ENCODE measurements at regions not wholly inside any gene's neighbourhood (a gene's known extent, or its start where the extent isn't known, plus 50 kb on each side); places are given as distances from the start of the nearest gene placed in this dataset.

- intact Hi-C loops (cut with micrococcal nuclease) = no loop called here
- DNase-seq (no peak), ATAC-seq (ENCODE audit: low read depth) (no peak)
- no peak for TF ChIP-seq CTCF (IDR thresholded peaks at IDR 0.05)
- peaks cover 4% of the 10 kb centered on the region for H3K9me3 Mint-ChIP-seq
- CTCF ChIA-PET = no interaction called here
- no peaks in the 10 kb centered on the region for H3K36me3 Mint-ChIP-seq (ENCODE audit: low read depth)
- no peak overlapping the region for H3K27ac Mint-ChIP-seq
- H3K4me3 Mint-ChIP-seq = no peak overlapping the region
- no peaks in the 10 kb centered on the region for H3K27me3 Mint-ChIP-seq
- POLR2A ChIA-PET = no interaction called here
- no peaks in the 10 kb centered on the region for H3K4me1 Mint-ChIP-seq
These were observed 461.3 kb upstream of the NAALADL2 start for GRCh38 chr3:174397848-174398247.

GRCh38 chr3:174398761-174399160, 460.4 kb upstream of the NAALADL2 start:
- POLR2A ChIA-PET = no interaction called here
- H3K36me3 Mint-ChIP-seq (ENCODE audit: low read depth) = no peaks in the 10 kb centered on the region
- H3K27me3 Mint-ChIP-seq = no peaks in the 10 kb centered on the region
- ATAC-seq (ENCODE audit: low read depth) (no peak), DNase-seq (no peak)
- no peaks in the 10 kb centered on the region for H3K4me1 Mint-ChIP-seq
- no peak overlapping the region for H3K4me3 Mint-ChIP-seq
- intact Hi-C loops (cut with micrococcal nuclease) = no loop called here
- no peak overlapping the region for H3K27ac Mint-ChIP-seq
- H3K9me3 Mint-ChIP-seq = peaks cover 4% of the 10 kb centered on the region
- CTCF ChIA-PET = no interaction called here
- no peak for TF ChIP-seq CTCF (IDR thresholded peaks at IDR 0.05)

- H3K9me3 Mint-ChIP-seq = peaks cover 6% of the 10 kb centered on the region
- H3K27me3 Mint-ChIP-seq = no peaks in the 10 kb centered on the region
- intact Hi-C loops (cut with micrococcal nuclease) = no loop called here
- DNase-seq (no peak), ATAC-seq (ENCODE audit: low read depth) (no peak)
- H3K4me3 Mint-ChIP-seq = no peak overlapping the region
- POLR2A ChIA-PET = no interaction called here
- TF ChIP-seq CTCF (IDR thresholded peaks at IDR 0.05) = no peak
- H3K27ac Mint-ChIP-seq = no peak overlapping the region
- CTCF ChIA-PET = no interaction called here
- H3K36me3 Mint-ChIP-seq (ENCODE audit: low read depth) = no peaks in the 10 kb centered on the region
- H3K4me1 Mint-ChIP-seq = no peaks in the 10 kb centered on the region
These were observed 455.3 kb upstream of the NAALADL2 start for GRCh38 chr3:174403831-174404230.

GRCh38 chr3:174408310-174408709, 450.8 kb upstream of the NAALADL2 start:
- H3K27ac Mint-ChIP-seq = no peak overlapping the region
- H3K4me1 Mint-ChIP-seq = no peaks in the 10 kb centered on the region
- H3K27me3 Mint-ChIP-seq = no peaks in the 10 kb centered on the region
- ChIA-PET POLR2A (no interaction called here), CTCF (no interaction called here)
- ATAC-seq (ENCODE audit: low read depth) = no peak
- H3K4me3 Mint-ChIP-seq = no peak overlapping the region
- no peak for TF ChIP-seq CTCF (IDR thresholded peaks at IDR 0.05)
- no peak for DNase-seq
- H3K36me3 Mint-ChIP-seq (ENCODE audit: low read depth) = no peaks in the 10 kb centered on the region
- peaks cover 2% of the 10 kb centered on the region for H3K9me3 Mint-ChIP-seq
- intact Hi-C loops (cut with micrococcal nuclease) = no loop called here

- Mint-ChIP-seq H3K4me1 (no peaks in the 10 kb centered on the region), H3K27ac (no peak overlapping the region), H3K4me3 (no peak overlapping the region), H3K27me3 (no peaks in the 10 kb centered on the region), H3K36me3 (ENCODE audit: low read depth) (no peaks in the 10 kb centered on the region), H3K9me3 (peaks cover 2% of the 10 kb centered on the region)
- ChIA-PET POLR2A (no interaction called here), CTCF (no interaction called here)
- no peak for DNase-seq
- intact Hi-C loops (cut with micrococcal nuclease) = no loop called here
- no peak for ATAC-seq (ENCODE audit: low read depth)
- TF ChIP-seq CTCF (IDR thresholded peaks at IDR 0.05) = no peak
These were observed 449.9 kb upstream of the NAALADL2 start for GRCh38 chr3:174409086-174409743.

All from activated B cell treated with CpG ODN at 0.5 μM for 24 hours (primary cell).